ENCODE measurements at regions not wholly inside any gene's neighbourhood (a gene's known extent, or its start where the extent isn't known, plus 50 kb on each side); places are given as distances from the start of the nearest gene placed in this dataset.
"Not testable (repeated sequence)": the region's sequence is repeated elsewhere in the genome, so short reads cannot be mapped to it uniquely, and the experiment has no call there.

GRCh38 chr1:96587222-96587621 is 134.4 kb upstream of the PTBP2 start:
- Histone ChIP-seq H3K27ac (no peak overlapping the region), H3K4me3 (replicated peaks in 1 of 3) (no peak overlapping the region), H3K27me3 (no peaks in the 10 kb centered on the region), H3K4me1 (no peaks in the 10 kb centered on the region), H3K9me3 (no peaks in the 10 kb centered on the region), H3K36me3 (no peaks in the 10 kb centered on the region)
- 81 to 89% methylated on average over 4 of the region's 4 CpGs for WGBS, 2 donors
- intact Hi-C loops (cut with DNase I), result no loop called here
- TF ChIP-seq, protein P1, sequence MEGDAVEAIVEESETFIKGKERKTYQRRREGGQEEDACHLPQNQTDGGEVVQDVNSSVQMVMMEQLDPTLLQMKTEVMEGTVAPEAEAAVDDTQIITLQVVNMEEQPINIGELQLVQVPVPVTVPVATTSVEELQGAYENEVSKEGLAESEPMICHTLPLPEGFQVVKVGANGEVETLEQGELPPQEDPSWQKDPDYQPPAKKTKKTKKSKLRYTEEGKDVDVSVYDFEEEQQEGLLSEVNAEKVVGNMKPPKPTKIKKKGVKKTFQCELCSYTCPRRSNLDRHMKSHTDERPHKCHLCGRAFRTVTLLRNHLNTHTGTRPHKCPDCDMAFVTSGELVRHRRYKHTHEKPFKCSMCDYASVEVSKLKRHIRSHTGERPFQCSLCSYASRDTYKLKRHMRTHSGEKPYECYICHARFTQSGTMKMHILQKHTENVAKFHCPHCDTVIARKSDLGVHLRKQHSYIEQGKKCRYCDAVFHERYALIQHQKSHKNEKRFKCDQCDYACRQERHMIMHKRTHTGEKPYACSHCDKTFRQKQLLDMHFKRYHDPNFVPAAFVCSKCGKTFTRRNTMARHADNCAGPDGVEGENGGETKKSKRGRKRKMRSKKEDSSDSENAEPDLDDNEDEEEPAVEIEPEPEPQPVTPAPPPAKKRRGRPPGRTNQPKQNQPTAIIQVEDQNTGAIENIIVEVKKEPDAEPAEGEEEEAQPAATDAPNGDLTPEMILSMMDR (IDR thresholded peaks at IDR 0.05), result no peak
- no peak for TF ChIP-seq POLR2A (IDR thresholded peaks at IDR 0.05)
- DNase-seq, result no peak

DNA sequence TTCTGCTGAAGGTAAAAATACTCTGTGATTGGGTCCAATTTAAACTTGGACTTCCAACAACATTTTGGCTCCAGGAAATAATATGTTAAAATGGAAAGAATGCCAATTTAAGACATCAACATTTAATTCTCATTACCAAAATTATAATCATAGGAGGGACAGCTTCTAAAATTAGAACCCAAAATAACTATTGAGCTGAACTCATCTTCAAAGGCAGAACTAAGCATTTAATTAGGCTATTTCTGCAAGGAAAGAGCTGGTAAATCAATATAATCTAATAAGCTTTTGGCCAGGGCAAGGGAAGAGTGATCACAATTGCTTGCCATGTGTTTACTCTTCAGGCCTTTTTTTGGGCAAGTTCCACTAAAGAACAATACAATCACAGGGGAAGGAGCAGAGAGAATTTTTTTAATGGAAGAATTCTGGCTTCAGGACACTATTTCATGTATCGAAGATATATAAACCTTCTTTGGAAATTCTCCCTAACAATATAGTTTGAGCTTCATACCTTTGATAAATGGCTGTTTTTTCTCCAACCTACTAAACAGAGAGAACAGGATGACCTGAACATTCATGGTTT is 133.1 kb upstream of the PTBP2 start:
- Histone ChIP-seq H3K27me3 (no peaks in the 10 kb centered on the region), H3K9me3 (no peaks in the 10 kb centered on the region), H3K4me3 (replicated peaks in 1 of 3) (no peak overlapping the region), H3K36me3 (no peaks in the 10 kb centered on the region), H3K27ac (no peak overlapping the region), H3K4me1 (no peaks in the 10 kb centered on the region)
- WGBS, 2 donors, result 80 to 84% methylated on average over 1 of the region's 1 CpG
- intact Hi-C loops (cut with DNase I), result no loop called here
- TF ChIP-seq, protein P1 (IDR thresholded peaks at IDR 0.05), result no peak
- no peak for DNase-seq

DNA sequence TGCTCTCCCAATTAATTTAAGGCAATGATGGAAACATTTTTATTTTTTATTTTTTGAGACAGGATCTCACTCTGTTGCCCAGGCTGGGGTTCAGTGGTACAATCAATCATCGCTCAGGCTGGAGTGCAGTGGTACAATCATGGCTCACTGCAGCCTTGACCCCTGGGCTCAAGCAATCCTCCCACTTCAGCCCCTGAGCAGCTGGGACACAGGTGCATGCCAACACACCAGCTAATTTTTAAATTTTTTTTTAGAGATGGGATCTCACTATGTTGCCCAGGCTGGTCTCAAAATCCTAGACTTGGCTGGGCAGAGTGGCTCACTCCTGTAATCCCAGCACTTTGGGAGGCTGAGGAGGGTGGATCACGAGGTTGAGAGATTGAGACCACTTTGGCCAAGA is 126.1 kb upstream of the PTBP2 start:
- DNase-seq; H3K27me3 ChIP-seq; intact Hi-C loops (cut with DNase I); H3K4me1 ChIP-seq; H3K36me3 ChIP-seq; H3K9me3 ChIP-seq; H3K4me3 ChIP-seq (replicated peaks in 1 of 3): not testable (repeated sequence)
- WGBS, 2 donors, result 82 to 88% methylated on average over 2 of the region's 2 CpGs
- peak overlapping the region in 1 of 3 donors; percentile 34 for H3K27ac ChIP-seq

DNA sequence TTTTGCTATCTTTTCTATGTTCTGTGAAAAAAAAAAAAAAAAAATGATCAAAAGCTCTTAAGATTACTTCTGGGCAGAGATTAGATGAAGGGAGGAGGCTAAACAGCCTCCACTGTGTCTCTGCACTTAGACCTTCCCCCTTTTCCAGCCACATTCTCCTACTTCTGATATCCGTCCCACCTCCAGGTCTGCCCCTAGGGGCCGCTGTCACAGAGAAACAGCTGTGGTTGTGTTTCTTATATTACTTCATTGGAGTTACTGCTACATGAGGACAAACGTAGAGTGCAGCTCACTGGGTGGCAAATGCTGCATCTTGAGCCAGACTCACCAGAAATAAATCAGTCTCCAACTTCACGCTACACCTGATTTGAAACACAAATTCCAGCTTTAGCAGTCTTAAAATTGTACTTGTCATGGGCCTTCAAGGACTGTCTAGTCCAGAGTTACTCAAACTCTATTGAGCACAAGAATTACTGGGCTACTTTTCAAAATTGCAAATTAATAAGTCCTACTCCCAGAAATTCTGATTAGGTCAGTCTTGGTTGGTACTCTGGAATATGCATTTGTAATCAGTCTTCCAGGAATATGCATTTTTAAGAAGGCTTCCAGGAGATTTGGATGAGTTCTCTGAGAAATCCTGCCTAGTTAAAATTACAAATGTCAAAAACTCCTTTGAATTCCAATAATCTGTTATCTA is 125.2 kb upstream of the PTBP2 start:
- TF ChIP-seq, protein P1 (IDR thresholded peaks at IDR 0.05), result peak in 3 of 6 experiments; percentile 40 to 52 (median 45)
- TF ChIP-seq POLR2A (IDR thresholded peaks at IDR 0.05), result no peak
- intact Hi-C loops (cut with DNase I), result no loop called here
- Histone ChIP-seq H3K9me3 (no peaks in the 10 kb centered on the region), H3K4me1 (no peaks in the 10 kb centered on the region), H3K27me3 (no peaks in the 10 kb centered on the region), H3K4me3 (replicated peaks in 1 of 3) (no peak overlapping the region), H3K27ac (peak overlapping the region in 1 of 3 donors; percentile 34), H3K36me3 (no peaks in the 10 kb centered on the region)
- peak; percentile 17 to 52 for DNase-seq
- WGBS, 2 donors, result 48 to 58% methylated on average over 4 of the region's 4 CpGs

GRCh38 chr1:96597218-96597617 is 124.4 kb upstream of the PTBP2 start:
- Histone ChIP-seq H3K36me3 (no peaks in the 10 kb centered on the region), H3K9me3 (no peaks in the 10 kb centered on the region), H3K27me3 (no peaks in the 10 kb centered on the region), H3K27ac (no peak overlapping the region), H3K4me1 (no peaks in the 10 kb centered on the region), H3K4me3 (replicated peaks in 1 of 3) (no peak overlapping the region)
- no peak for TF ChIP-seq POLR2A (IDR thresholded peaks at IDR 0.05)
- TF ChIP-seq, protein P1 (IDR thresholded peaks at IDR 0.05), result no peak
- DNase-seq, result no peak
- intact Hi-C loops (cut with DNase I), result no loop called here
- 78 to 81% methylated on average over 1 of the region's 1 CpG for WGBS, 2 donors

All from thyroid gland (tissue), 4 donors.